Muscle of leg (tissue), 3 donors: ENCODE measurements at regions not wholly inside any gene's neighbourhood (a gene's known extent, or its start where the extent isn't known, plus 50 kb on each side); places are given as distances from the start of the nearest gene placed in this dataset.
"Not testable (repeated sequence)": the region's sequence is repeated elsewhere in the genome, so short reads cannot be mapped to it uniquely, and the experiment has no call there.

Experiments
- DNase-seq: peaks from one replicate; pipeline ENCODE4 v3.0.0; 2013
- H3K27ac ChIP-seq: one replicate; pipeline ENCODE4 v1.5.1; 2013; ENCODE audit warnings: mild to moderate bottlenecking, low read length, control low read depth
- H3K27me3 ChIP-seq: one replicate; pipeline ENCODE4 v1.6.1; 2013; ENCODE audit warnings: low read length; ENCODE audit not compliant: control insufficient read depth, insufficient read depth
- H3K36me3 ChIP-seq: one replicate; pipeline ENCODE4 v1.6.1; 2013; ENCODE audit warnings: low read length; ENCODE audit not compliant: control insufficient read depth, insufficient read depth
- H3K4me1 ChIP-seq: one replicate; pipeline ENCODE4 v1.6.1; 2013; ENCODE audit warnings: low read length; ENCODE audit not compliant: control insufficient read depth, insufficient read depth
- H3K4me3 ChIP-seq: one replicate; pipeline ENCODE4 v1.5.1; 2013; ENCODE audit warnings: low read length, control low read depth
- H3K9me3 ChIP-seq: replicated peaks from 2 replicates; pipeline ENCODE4 v1.6.1; 2013; ENCODE audit warnings: low read depth, low read length; ENCODE audit not compliant: control insufficient read depth
- WGBS: methylation state at CpG from one replicate; pipeline ENCODE4 v1.1.5; 2013; ENCODE audit warnings: missing lambda C conversion rate; ENCODE audit not compliant: insufficient coverage; 5-methylcytosine and 5-hydroxymethylcytosine counted together

DNA sequence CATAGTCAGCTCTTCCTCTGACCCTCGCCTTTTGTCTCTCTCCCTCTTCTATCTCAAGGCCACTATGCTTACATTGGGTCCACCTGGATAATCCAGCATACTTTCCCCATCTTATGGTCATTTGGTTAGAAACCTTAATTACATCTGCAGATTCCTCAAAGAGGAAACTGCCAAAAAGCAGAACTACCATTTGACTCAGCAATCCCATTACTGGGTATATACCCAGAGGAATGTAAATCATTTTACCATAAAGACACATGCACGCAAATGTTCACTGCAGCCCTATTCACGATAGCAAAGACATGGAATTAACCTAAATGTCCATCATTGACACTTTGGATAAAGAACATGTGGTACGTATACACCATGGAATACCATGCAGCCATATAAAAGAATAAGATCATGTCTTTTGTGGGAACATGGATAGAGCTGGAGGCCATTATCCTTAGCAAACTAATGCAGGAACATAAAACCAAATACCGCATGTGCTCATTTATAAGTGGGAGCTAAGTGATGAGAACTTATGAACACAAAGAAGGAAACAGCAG is 114.8 kb upstream of the NPY start:
- 78% methylated on average over 1 of the region's 5 CpGs for WGBS
- Histone ChIP-seq H3K4me3 (no peak overlapping the region), H3K27me3 (peaks cover 2% of the 10 kb centered on the region), H3K27ac (no peak overlapping the region), H3K9me3 (no peaks in the 10 kb centered on the region), H3K4me1 (no peaks in the 10 kb centered on the region), H3K36me3 (no peaks in the 10 kb centered on the region)
- no peak for DNase-seq

DNA sequence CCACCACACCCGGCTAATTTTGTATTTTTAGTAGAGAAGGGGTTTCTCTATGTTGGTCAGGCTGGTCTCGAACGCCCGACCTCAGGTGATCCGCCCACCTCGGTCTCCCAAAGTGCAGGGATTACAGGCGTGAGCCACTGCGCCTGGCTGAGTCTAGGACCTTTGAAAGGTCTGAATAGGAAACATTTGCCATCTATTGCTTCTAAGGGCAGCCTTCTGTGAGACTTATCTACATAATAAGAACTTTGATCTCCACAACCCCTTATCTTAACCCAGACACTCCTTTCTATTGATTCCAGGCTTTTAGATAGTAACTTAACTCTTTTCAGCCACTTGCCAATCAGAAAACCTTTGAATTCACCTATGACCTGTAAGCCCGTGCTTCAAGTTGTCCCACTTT is 112.0 kb upstream of the NPY start:
- H3K9me3 ChIP-seq, H3K27me3 ChIP-seq, H3K27ac ChIP-seq, H3K36me3 ChIP-seq, H3K4me1 ChIP-seq, H3K4me3 ChIP-seq, DNase-seq: not testable (repeated sequence)
- 79% methylated on average over 5 of the region's 9 CpGs for WGBS

GRCh38 chr7:24172856-24173255 is 111.1 kb upstream of the NPY start:
- H3K27me3 ChIP-seq = no peaks in the 10 kb centered on the region

DNA sequence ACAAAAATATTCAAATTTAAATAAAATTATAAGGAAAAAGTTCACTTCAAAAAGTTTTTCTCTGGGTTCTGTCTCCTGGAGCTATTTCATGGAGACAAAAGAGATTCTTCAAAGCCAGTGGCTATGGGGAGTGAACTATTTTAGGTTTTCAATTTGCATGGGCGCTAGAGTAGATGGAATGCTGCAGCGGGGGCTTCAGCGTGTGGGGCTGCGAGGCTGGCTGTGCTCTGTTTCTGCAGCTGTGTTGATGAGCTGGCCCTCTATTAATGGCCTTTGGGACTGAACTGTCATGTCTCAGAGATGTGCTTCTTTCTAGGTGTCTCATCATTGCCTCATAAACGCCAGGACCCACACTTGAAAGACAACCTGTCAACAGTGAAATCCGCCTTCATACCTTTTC is 108.4 kb upstream of the NPY start:
- H3K9me3 ChIP-seq = no peaks in the 10 kb centered on the region
- WGBS = 81% methylated on average over 4 of the region's 6 CpGs
- DNase-seq = no peak
- H3K27me3 ChIP-seq = no peaks in the 10 kb centered on the region
- H3K4me1 ChIP-seq = no peaks in the 10 kb centered on the region
- H3K36me3 ChIP-seq = no peaks in the 10 kb centered on the region
- H3K4me3 ChIP-seq = no peak overlapping the region
- no peak overlapping the region for H3K27ac ChIP-seq

More at GRCh38 chr7:24172856-24173255, 111.1 kb upstream of the NPY start:
- H3K36me3 ChIP-seq = no peaks in the 10 kb centered on the region
- no peak for DNase-seq
- no peak overlapping the region for H3K4me3 ChIP-seq
- no peaks in the 10 kb centered on the region for H3K4me1 ChIP-seq
- no peaks in the 10 kb centered on the region for H3K9me3 ChIP-seq
- no peak overlapping the region for H3K27ac ChIP-seq
- 18% methylated on average over 4 of the region's 4 CpGs for WGBS

DNA sequence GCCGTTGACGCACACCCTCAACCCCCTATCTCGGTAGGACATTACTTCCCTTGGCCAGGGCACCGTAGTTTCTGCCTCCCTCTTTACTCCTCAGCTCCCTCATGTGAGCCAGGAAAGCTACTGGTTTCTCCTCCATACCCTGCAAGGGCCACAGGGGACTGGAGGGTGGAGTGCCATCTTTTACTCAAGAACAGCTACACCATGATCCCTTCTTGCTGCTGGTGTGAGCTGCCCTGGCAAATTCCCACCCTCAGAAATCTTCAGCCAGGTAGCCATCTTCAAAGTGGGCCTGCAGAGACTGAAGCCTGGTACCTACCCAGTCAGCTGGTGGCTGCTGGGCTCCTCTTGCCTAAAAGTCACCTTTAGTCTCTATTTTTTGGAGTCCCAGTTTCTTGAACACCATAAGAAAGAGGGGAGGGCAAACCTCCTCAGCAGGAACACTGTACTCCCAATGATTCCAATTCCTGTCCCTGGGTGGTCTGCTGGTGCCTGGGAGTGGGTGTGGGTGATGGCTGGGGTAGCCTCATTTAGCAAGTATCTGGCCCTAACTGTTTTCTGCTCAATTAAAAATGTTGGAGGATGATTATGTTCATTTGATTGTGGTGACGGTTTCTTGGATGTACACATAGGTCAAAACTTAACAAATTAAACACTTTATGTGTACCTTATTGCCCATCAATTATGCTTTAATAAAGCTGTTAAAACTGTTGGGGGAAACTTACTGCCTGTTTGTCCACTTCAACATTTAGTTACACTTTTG is 105.0 kb upstream of the NPY start:
- no peak overlapping the region for H3K27ac ChIP-seq
- H3K4me3 ChIP-seq = no peak overlapping the region
- 95% methylated on average over 4 of the region's 5 CpGs for WGBS
- H3K9me3 ChIP-seq = no peaks in the 10 kb centered on the region
- DNase-seq = no peak
- no peaks in the 10 kb centered on the region for H3K36me3 ChIP-seq
- H3K4me1 ChIP-seq = no peaks in the 10 kb centered on the region
- no peaks in the 10 kb centered on the region for H3K27me3 ChIP-seq

GRCh38 chr7:24191362-24191761 is 92.6 kb upstream of the NPY start:
- Histone ChIP-seq H3K27ac (no peak overlapping the region), H3K4me3 (no peak overlapping the region), H3K4me1 (no peaks in the 10 kb centered on the region), H3K9me3 (no peaks in the 10 kb centered on the region), H3K36me3 (no peaks in the 10 kb centered on the region), H3K27me3 (no peaks in the 10 kb centered on the region)
- 60% methylated on average over 1 of the region's 3 CpGs for WGBS
- DNase-seq = no peak

GRCh38 chr7:24192053-24192452 is 91.9 kb upstream of the NPY start:
- Histone ChIP-seq H3K27me3 (no peaks in the 10 kb centered on the region), H3K27ac (no peak overlapping the region), H3K9me3 (no peaks in the 10 kb centered on the region), H3K36me3 (no peaks in the 10 kb centered on the region), H3K4me1 (no peaks in the 10 kb centered on the region), H3K4me3 (no peak overlapping the region)
- DNase-seq = no peak
- no CpG with 5 or more reads among the region's 2 CpGs for WGBS

GRCh38 chr7:24192691-24193090 is 91.3 kb upstream of the NPY start:
- DNase-seq = no peak
- Histone ChIP-seq H3K4me3 (no peak overlapping the region), H3K27me3 (no peaks in the 10 kb centered on the region), H3K36me3 (no peaks in the 10 kb centered on the region), H3K9me3 (no peaks in the 10 kb centered on the region), H3K4me1 (no peaks in the 10 kb centered on the region), H3K27ac (no peak overlapping the region)
- whole genome bisulfite sequencing = 67% methylated on average over 1 of the region's 4 CpGs

DNA sequence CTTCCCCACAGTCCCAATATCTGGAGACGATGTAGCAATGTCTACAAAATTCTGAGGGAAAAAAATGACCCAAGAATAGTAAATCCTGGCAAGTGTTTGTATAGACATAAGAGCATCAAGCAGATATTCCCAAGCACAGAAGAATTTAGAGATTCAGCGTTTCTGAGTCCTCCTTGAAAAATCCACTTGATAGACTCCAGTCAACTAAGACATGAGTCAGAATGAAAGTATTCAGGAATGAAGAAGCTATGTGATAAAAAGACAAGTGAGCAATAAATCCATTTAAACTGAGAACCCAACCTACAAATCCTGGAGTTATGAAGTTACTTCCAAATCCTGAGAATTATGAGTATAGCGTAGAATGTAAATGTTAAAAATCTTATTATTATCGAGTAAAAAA is 86.1 kb upstream of the NPY start:
- DNase-seq = no peak
- Histone ChIP-seq H3K4me1 (no peaks in the 10 kb centered on the region), H3K9me3 (no peaks in the 10 kb centered on the region), H3K4me3 (no peak overlapping the region), H3K36me3 (no peaks in the 10 kb centered on the region), H3K27ac (no peak overlapping the region), H3K27me3 (no peaks in the 10 kb centered on the region)
- no CpG with 5 or more reads among the region's 4 CpGs for WGBS

- DNase-seq = no peak
- Histone ChIP-seq H3K27me3 (no peaks in the 10 kb centered on the region), H3K4me3 (no peak overlapping the region), H3K4me1 (no peaks in the 10 kb centered on the region), H3K27ac (no peak overlapping the region), H3K36me3 (no peaks in the 10 kb centered on the region), H3K9me3 (no peaks in the 10 kb centered on the region)
- WGBS = no CpG with 5 or more reads among the region's 1 CpG
These were observed 84.0 kb upstream of the NPY start for GRCh38 chr7:24199978-24200377.
